HG02870 (cell line): ENCODE measurements at regions not wholly inside any gene's neighbourhood (a gene's known extent, or its start where the extent isn't known, plus 50 kb on each side); places are given as distances from the start of the nearest gene placed in this dataset.
"Not testable (repeated sequence)": the region's sequence is repeated elsewhere in the genome, so short reads cannot be mapped to it uniquely, and the experiment has no call there.

Experiments used
- ATAC-seq: cut with Tn5 transposase; IDR thresholded peaks from one replicate; pipeline ENCODE4 v1.9.1; 2021; ENCODE audit warnings: mild to moderate bottlenecking, moderate library complexity; ENCODE audit not compliant: unreplicated experiment

DNA sequence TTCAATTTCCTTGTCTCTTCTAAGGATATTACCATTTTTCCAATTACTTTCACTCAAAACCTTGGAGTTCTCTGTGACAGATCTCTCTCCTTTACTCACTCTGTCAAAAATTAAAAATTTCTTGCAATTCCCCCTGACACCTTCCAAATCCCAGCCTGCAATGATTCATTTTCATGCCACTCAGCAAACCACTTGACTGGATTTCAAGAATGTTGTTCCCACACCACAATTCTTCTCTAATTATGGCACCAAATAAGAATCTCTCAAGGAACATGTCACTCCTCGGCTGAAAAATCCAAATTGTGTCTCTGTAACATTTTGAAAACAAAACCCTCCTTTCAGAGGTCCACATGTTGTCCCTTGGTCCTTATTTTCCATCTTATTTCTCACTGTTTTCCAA is 438.9 kb upstream of the ZP4 start:
- no peak for ATAC-seq

DNA sequence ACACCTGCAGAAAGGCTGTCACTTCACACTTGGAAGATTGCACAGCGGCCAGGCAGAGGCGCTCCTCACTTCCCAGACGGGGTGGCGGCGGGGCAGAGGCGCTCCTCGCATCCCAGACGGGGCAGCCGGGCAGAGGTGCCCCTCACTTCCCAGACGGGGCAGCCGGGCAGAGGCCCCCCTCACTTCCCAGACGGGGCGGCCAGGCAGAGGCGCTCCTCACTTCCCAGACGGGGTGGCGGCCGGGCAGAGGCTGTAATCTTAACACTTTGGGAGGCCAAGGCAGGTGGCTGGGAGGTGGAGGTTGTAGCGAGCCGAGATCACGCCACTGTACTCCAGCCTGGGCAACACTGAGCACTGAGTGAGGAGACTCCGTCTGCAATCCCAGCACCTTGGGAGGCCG is 436.3 kb upstream of the ZP4 start:
- ATAC-seq = not testable (repeated sequence)

DNA sequence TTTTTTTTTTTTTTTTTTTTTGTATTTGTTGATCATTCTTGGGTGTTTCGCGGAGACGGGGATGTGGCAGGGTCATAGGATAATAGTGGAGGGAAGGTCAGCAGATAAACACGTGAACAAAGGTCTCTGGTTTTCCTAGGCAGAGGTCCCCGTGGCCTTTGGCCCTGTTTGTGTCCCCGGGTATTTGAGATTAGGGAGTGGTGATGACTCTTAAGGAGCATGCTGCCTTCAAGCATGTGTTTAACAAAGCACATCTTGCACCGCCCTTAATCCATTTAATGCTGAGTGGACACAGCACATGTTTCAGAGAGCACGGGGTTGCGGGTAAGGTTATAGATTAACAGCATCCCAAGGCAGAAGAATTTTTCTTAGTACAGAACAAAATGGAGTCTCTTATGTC is 435.8 kb upstream of the ZP4 start:
- ATAC-seq = not testable (repeated sequence)

DNA sequence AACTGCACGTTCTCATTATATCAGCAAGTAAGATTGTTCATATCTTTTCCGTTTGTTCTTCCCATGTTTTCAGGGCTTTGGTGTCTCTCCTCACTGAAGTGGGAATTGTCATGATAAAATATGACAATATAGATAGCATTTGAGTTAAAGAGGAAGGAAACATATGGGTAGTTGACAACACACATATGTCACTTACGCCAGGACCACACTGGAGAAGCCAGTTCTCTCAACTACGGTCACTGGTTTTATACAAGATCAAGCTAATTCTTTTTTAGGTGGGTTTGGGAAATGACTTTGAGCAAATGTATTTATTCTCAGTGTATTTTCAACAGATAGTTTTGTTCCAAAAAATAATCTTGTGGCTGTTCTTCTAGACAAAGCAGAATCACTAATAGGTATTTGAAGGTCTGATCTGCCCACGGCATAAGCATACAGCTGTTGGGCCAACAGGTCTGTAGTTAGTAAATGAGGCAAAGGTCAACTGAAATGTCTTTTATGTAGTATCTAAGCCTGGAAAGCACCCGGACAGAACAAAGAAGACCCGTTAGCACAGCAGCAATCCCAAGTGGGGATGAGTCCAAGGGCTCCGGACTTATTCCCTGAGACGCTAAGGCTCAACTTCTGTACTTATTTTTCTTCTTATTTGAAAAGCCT is 433.6 kb upstream of the ZP4 start:
- ATAC-seq = no peak

DNA sequence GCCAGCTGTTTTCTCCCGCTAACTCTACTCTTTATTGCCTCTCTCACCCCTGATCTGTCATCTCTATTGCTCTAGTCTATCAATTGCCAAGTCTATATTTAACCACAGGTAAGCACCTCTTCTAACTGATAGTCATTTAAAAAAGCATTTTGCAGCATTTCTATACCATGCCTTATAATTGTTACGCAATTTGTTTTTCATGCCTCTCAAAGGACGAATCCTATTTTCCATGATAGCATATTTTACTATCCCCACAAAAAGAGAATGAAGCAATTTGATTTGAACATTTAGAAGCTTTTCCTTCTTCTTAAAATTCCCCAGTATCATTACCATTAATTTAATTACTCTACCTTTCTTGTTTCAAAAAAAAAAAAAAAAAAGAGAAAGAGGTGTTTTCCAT is 432.8 kb upstream of the ZP4 start:
- no peak for ATAC-seq

DNA sequence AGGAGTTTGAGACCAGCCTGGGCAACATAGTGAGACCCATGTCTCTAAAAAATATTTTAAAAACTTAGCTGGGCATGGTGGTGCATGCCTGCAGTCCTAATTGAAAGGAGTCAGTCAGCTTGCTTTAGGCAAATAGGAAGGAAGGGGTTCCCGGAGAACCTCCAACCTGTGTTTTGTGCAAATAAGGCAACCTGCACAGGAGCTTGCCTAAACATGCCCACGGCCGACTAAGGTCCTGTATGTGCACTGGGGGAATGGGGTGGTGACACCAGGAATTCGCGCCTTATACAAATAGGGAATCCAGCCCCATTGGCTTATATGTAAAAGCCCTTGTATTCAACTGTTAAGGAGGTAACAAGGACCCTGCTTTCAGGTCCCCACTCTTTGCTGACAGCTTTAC is 429.2 kb upstream of the ZP4 start:
- no peak for ATAC-seq

DNA sequence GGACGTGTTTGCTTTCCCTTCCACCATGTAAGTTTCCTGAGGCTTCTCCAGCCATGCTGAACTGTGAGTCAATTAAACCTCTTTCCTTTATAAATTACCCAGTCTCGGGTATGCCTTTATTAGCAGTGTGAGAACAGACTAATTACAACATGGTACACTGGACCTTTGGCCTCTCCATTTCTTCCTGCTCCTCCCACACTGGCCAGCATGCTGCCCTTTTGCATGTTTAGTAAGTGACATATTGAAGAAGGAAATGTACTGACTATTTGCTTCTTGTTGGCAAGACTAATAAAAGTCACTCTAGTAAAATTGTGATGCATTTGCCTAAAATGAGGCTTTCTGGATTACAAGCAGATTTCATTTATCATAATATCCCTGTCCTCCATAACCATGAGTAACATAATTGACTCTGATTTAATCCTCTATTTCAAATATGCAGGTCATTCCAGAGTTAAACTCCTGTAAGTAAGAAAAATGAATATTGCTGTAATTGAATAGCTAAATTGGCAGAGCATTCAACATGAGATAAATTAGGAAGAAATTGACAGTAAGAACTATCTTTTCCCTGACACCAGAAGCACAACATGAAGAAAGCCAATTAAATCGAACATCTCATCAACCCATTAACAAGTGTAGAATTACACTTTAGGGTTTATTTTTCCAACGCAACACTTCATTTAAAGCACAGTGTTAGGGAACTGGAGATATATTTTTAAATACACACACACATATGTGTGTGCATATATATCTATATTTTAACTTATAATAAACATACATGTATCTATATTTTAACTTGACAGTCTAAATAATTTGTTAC is 427.8 kb upstream of the ZP4 start:
- no peak for ATAC-seq

DNA sequence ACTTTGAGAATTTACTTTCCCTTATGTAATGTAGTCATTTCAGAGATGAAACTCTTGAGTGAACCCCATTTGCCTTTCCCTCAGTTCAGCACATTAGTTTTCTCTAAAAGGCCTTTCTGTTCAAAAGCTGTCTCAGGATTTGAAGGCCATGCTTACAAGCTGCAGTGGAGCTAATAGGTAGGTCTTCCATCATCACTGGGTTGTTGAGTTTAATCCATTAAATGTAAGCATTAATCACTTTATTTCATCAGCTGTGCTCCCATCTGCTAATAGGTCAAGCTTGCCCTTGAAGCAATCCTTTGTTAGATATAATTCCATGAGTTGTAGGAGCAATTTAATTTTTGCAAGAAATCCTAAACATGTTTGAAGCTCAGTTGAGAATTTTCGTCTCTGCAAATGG is 422.2 kb upstream of the ZP4 start:
- ATAC-seq = no peak

DNA sequence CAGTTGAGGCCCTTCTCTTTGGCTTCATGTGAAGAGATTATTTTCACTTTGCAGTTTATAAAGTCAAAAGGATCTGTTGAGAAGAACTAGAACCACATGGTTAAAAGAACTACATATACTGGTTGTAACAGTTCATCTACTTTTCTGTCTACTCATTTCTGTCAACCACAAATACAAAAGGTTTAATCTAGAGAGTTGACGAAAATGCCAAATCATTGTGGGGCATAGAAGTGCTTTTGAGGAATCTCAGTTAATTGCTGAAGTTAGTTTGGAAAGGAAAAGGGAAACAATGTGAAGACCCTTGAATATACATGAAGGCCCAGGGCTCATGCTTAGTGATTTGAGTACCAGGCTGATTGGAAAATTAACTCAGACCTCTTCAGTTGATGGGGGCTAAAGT is 415.7 kb upstream of the ZP4 start:
- no peak for ATAC-seq

DNA sequence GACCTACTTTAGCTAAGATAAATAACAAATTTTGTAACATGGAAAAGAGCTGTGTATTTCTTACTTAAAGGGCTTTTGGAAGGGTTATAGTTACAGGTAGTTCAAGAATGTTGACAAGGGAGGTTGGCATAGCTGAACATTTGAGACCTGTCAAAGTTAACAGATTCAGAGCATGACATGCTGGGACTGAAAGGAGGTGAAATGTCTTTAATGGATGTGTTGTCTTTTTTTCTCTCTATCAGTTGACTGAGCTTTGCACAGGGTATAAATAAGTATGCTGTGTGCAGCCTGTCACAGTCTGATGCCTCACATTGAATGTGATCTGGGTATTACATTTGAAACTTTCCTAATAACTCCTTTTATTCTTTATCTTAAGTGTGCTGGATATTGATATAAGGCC is 411.9 kb upstream of the ZP4 start:
- ATAC-seq = no peak

DNA sequence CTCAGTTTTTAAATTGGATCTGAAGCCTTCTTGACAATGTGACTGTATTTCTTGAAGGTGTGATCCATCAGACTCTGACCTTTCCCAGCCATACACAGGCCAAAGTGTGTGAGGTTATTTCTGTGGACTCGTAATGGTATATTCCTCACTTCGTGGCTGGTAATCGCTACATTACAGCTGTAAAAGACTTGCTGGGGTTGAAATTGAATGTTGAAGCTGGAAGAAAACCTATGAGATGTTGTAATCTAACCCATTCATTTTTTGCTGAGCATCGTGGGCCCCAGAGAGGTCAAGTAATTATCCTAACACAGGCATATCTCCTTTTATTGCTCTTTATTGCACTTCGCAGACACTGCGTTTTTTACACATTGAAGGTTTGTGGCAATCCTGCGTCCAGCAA is 405.6 kb upstream of the ZP4 start:
- no peak for ATAC-seq

DNA sequence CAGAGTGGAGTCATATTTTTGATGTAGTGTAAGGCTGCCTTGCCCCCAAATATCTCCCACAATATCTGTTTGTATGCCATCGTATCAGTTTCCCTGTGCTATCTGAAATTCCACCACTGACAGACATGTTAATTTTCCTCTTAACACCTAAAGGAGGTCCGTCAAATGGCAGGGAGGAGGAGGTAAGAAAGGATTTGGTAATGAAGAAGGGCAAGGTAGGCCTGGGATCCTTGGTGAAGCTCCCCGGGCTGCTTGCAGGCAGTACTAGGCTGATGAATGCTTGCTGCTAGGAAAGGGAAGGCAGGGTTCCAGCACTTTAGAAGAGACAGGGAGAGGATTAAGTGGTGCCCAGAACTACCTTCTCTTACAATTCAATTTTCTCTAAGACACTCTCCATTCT is 402.4 kb upstream of the ZP4 start:
- no peak for ATAC-seq

DNA sequence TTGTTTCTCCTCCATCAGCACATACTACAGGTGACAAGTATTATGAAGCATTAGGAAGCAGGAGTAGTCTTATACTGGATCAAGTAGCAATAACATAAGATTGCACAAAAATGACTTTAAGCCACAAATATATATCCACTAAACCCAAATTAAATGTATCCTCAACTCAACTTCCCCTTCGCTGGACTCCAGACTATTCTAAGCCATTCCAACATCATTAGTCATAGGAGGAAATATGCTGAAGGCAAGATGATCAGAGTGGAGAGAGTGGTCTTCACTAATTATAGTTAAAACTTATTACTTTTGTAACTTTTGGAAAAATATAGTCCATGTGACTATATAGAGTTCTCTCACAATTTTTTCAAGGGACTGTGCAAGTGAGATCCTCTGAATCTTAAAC is 390.7 kb upstream of the ZP4 start:
- no peak for ATAC-seq

DNA sequence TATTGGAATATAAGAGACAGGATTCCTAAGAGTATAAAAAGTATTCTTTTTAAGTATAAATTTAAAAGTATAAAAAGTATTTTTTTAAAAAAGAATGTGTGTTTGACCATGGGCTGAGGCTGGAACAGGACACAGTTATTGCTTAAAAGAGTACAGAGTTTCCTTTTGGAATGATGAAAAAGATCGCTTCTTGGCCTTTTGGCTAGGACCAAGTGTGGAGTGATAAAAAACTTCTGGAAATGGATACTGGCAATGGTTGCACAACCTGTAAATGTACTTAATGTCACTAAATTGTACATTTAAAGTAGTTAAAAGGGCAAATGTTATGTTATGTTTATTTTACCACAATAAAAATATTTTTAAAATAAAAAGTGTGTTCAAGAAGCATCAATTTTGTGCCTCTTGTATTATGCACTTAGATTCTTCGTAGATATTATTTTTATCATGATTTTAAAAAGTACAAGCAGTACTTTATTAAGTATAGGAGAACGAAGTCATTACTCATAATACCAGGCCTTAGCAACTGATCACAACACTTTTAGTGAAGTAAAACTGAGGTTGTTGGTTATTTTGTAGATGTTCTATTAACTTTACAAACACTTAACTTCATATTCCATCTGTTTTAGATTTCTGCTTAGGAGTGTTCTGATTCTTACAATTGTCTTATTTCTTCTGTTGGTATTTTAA is 389.1 kb upstream of the ZP4 start:
- no peak for ATAC-seq

DNA sequence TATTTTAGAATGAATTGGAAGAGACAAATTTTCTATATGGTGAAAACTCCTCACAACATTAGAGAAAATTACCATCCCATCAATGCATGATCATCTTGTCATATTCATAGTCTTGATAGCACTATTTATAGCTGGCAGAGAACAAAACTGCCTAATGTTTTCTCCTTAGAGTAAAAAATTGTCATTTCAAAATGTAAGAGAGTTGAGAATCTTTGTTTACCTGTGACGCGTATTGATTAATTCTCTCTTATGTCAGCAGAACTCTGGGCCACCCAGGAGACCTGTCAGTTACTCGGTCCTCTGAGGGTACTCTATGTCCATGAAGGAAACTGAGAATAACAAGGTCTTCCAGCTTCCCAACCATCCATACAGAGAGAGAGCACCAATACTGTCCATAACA is 381.4 kb upstream of the ZP4 start:
- ATAC-seq = no peak

DNA sequence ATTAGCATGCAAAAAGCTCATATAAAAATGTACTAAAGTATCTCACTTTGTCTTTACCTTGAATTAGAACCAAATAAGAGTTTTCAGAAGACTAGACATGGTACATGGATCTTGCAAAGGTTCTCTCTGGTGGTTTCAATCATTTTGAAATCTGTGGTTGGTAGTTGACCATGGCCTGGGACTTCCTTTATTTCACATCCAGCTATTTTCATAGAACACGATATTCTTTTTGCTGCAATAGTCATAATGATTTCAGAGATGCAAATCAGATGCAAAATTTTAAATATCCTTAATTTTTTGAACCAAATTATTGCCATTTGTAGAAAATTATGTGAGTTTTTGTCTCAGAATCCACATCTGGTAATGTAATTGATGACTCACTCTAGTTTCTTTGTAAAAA is 375.1 kb upstream of the ZP4 start:
- ATAC-seq = no peak

DNA sequence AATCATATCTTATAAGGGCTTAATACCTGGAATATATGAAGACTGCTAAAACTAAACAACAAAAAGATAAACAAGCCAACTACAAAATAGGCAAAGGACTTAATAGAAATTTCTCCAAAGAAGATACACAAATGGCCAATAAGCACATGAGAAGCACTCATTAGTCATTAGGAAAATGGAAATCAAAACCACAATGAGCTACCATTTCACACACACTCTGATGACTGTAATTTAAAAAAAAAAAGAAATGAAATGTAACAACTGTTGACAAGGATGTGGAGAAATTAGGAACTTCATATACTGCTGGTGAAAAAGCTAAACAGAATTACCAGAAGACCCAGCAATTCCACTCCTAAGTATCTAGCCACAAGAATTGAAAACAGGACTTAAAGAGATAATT is 374.2 kb upstream of the ZP4 start:
- no peak for ATAC-seq

DNA sequence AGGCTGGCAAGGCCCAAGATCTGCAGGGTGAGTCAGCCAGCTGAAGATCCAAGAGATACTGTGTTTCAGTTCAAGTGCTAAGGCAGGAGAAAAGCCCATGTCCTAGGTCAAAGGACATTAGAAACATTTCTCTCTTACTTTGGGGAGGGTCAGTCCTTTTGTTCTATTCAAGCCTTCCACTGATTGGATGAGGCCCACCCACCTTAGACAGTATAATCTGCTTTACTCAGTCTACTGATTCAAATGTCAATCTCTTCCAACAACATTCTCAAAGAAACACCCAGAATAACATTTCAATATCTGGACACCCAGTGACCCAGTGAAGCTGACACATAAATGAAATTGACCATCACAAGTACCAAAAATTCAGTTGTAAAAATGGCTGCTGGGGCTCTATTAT is 367.8 kb upstream of the ZP4 start:
- no peak for ATAC-seq

DNA sequence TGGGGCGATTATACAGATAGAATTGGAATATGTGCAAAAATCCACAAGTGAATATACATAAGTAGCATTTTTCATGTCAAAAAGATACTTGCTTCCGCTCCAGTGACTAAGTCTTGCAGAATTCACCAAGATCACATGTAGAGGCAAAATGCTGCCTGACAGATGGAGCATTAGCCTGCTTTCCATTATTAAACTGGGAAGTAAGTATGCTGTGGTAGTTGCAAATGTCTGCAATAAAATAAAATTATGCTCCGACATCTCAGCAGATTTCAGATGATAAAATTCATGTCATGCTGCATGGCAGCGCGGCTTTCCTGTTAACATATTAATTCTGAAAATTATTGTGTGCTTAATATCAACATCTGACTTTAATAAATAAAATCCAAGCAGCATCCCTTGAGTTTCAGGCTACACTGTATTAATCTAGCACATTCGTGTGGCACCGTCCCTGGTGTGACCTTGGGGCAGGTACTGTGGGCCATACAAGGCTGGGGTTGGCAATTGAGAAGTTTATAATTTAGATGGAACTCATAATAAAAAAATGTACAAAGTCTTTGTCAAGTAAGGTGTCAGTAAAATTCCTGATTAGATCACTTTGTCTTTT is 366.4 kb upstream of the ZP4 start:
- ATAC-seq = no peak

DNA sequence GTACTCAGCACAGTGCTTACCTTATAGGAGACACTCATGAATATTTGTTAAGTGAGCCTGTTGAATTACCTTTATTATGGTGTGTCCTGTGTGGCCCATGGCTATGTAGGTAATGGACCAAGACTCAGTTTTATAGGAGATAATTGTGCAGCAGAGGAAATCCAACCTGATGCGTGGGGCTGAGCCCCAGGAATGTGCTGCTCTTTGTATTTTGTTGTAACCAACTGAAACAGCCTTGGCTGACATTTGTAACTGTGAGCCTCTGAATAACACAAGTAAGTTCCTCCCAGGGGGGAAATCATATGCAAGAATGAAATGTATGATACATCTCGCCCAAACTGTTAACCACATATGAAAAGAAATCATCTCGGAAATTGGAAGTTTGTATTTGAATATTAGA is 364.2 kb upstream of the ZP4 start:
- ATAC-seq = no peak

DNA sequence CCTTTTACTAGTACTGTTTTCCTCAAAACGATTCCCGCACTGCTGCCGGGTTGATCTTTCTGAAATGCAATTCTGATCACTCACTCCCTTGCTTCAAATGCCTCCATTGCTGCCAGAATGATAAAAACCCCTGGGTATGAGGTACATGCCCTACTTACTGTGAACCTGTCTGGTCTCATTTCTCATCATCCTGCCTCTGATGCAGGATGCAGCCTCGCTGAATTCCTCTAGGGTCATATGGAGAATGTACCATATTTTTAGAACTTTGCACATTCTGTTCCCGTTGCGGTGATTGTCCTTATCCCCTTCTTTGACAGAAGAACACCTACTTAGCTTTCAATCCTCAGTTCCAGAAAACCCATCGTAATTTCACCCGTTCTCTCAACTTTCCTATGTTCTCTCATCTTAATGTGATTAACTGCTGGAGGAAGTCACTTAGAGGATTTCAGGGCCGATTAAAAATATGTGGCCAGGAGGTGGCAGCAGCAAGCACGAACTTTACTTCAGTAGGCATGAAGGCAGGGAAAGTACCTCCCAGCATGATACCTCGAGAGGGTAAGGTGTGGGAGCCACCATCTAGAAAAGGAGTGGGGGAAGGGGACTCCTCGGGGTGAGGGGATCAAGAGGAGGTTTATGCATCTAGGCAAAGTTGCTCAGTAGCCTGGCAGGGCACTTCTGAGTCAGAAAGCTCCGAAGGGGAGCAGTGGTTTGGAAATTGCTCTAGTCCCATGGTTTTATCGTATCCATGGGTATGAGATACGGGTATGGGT is 361.5 kb upstream of the ZP4 start:
- peak; percentile 87 for ATAC-seq
